ENCODE measurements at regions not wholly inside any gene's neighbourhood (a gene's known extent, or its start where the extent isn't known, plus 50 kb on each side); places are given as distances from the start of the nearest gene placed in this dataset.

DNA sequence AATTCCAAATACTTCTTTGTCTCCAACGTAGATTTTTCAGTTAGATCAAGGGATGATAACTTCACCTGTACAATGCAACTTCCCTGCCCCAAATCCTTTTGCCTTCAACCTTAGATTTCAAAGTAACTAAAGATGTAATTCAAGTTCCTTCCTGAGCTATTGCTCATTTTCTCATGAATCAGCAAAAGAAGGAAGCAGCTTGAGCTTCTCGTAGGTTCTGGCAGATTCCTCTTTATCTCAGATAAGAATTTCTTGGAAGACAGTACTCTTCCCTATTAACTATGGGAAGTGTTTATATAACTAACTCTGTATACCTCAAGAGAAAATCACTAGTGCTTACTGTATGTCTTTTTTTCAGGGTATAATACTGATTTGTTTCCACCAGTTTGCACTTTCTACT is 203.8 kb downstream of the RASSF9 start:
- DNase-seq (ENCODE audit: low read depth in 3 of 3), result no peak

- no peak for DNase-seq (ENCODE audit: low read depth in 3 of 3)
Measured at GRCh38 chr12:85633491-85633890, 202.7 kb downstream of the RASSF9 start.

DNA sequence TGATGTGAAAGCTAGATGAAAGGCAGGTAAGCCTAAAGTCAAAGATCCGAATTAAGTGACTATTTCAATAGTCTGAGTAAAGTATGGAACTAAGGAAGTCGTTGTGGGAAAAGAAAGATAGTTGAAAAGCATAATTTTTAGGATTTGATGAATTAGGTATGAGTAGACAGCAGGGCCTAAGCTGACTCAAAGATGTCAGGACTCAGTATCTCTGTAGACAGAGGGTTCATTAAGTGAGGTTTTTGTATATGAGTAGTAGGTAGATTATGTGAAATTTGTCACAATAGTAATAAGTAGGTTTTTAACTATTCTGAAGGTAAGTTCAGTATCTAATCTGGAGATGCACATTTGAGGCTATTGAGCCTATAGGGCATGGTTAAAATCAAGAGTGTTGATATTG is 196.4 kb downstream of the RASSF9 start:
- DNase-seq (ENCODE audit: low read depth in 3 of 3), result no peak

GRCh38 chr12:85641796-85642195 is 194.4 kb downstream of the RASSF9 start:
- DNase-seq (ENCODE audit: low read depth in 3 of 3), result no peak

- DNase-seq (ENCODE audit: low read depth in 3 of 3), result no peak
Measured at GRCh38 chr12:85642288-85642687, 193.9 kb downstream of the RASSF9 start.

GRCh38 chr12:85642808-85643207 is 193.4 kb downstream of the RASSF9 start:
- DNase-seq (ENCODE audit: low read depth in 3 of 3), result no peak

GRCh38 chr12:85644508-85644907 is 191.7 kb downstream of the RASSF9 start:
- DNase-seq (ENCODE audit: low read depth in 3 of 3), result no peak

GRCh38 chr12:85653731-85654455 is 182.3 kb downstream of the RASSF9 start:
- DNase-seq (ENCODE audit: low read depth in 3 of 3), result no peak

DNA sequence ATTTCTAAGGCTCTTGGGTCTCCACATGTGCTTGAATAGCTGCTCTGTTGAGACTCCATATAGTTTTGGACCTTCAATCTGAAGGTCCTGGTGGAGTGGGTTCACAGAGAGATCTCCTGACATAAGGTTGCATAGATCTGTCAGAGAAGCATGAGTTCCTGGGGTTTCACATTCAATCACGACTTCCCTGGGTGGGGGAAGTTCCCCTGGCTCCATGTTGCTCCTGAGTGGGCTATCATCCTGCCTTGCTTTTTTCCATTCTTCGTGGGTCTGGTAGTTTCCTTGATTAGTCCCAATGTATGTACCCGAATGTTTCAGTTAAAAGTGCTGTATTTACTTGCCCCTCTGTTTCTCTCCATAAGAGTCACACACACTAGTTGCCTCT is 181.8 kb downstream of the RASSF9 start:
- no peak for DNase-seq (ENCODE audit: low read depth in 3 of 3)

GRCh38 chr12:85656561-85656960 is 179.6 kb downstream of the RASSF9 start:
- no peak for DNase-seq (ENCODE audit: low read depth in 3 of 3)

DNA sequence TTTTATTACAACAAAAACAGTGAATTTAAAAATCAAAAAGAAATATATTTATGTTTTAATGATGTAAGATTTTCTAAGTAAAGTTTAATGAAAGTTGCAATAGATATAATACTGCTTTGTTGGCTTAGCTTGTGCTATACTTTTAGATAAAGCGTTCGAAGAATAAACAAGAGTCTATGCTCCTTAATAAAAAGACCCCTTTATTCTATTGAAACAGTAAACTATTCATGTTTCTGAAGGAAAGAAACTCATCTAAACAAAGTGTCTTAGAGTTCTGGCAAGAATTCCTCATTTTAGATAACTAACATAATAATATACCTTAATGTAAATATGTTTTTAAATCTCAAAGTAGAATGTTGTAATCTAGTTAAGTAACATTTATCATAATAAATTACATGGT is 179.0 kb downstream of the RASSF9 start:
- no peak for DNase-seq (ENCODE audit: low read depth in 3 of 3)

GRCh38 chr12:85657836-85658630 is 178.2 kb downstream of the RASSF9 start:
- DNase-seq (ENCODE audit: low read depth in 3 of 3), result no peak

DNA sequence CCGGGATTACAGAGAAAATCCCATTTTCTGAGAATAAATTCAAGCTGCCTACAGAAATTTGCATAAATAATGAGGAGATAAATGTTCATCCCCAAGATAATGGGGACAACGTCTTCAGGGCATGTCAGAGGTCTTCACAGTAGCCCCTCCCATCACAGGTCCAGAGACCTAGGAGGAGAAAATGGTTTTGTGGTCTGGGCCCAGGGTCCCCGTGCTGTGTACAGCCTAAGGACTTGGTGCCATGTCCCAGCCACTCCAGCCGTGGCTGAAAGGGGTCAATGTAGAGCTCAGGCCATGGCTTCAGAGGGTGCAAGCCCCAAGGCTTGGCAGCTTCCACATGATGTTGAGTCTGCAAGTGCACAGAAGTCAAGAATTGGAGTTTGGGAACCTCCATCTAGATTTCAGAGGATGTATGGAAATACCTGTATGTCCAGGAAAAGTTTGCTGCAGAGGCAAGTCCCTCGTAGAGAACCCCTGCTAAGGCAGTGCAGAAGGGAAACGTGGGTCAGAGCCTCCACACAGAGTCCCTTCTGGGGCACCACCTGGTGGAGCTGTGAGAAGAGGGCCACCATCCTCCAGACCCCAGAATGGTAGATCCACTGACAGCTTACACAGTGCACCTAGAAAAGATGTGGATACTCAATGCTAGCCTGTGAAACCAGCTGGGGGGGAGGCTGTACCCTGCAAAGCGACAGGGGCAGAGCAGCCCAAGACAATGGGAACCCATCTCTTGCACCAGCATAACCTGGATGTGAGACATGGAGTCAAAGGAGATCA is 176.3 kb downstream of the RASSF9 start:
- DNase-seq (ENCODE audit: low read depth in 3 of 3), result no peak

- DNase-seq (ENCODE audit: low read depth in 3 of 3), result no peak
Measured at GRCh38 chr12:85661461-85662206, 174.6 kb downstream of the RASSF9 start.

DNA sequence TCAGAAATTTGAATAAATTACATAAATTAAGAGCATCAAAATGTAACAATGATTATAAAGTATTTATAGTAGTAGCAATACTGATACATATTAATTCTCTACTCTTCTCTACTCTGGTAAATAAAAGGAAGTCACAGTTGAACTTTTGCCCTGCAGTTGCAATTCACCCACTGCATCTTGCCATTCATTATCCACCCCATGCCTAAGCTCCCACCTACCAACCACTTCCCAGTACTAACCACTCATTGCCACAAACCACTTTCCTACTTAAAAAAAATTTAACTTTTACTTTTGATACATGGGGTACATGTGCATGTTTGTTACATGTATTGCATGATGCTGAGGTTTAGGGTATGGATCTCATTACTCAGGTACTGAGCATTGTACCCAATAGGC is 174.0 kb downstream of the RASSF9 start:
- no peak for DNase-seq (ENCODE audit: low read depth in 3 of 3)

GRCh38 chr12:85663631-85664030 is 172.6 kb downstream of the RASSF9 start:
- DNase-seq (ENCODE audit: low read depth in 3 of 3), result no peak

- DNase-seq (ENCODE audit: low read depth in 3 of 3), result no peak
Measured at GRCh38 chr12:85664429-85664828, 171.8 kb downstream of the RASSF9 start.

- no peak for DNase-seq (ENCODE audit: low read depth in 3 of 3)
Measured at GRCh38 chr12:85669911-85670310, 166.3 kb downstream of the RASSF9 start.

- no peak for DNase-seq (ENCODE audit: low read depth in 3 of 3)
Measured at GRCh38 chr12:85672436-85672835, 163.8 kb downstream of the RASSF9 start.

DNA sequence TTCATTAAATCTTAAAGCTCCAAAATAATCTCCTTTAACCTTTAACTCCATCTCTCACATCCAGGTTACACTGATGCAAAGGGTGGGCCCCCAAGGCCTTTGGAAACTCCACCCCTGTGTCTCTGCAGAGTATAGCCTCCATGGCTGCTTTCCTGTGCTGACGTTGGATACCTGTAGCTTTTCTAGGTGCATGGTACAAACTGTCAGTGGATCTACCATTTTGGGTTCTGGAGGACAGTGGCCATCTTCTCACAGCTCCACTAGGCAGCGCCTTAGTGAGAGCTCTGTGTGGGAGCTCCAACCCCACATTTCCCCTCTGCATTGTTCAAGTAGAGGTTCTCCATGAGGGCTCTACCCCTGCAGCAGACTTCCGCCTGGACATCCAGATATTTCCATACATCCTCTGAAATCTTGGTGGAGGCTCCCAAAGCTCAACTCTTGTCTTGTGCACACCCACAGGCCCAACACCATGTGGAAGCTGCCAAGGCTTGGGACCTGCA is 162.2 kb downstream of the RASSF9 start:
- no peak for DNase-seq (ENCODE audit: low read depth in 3 of 3)

All from stimulated activated CD4-positive, alpha-beta T cell treated with anti-CD3 and anti-CD28 coated beads, TNF-alpha, amount 100 ng/mL, for 4 hours (primary cell).